Small intestine (tissue), 7 donors: ENCODE measurements at regions not wholly inside any gene's neighbourhood (a gene's known extent, or its start where the extent isn't known, plus 50 kb on each side); places are given as distances from the start of the nearest gene placed in this dataset.

Source experiments
- DNase-seq, 2 donors: peaks; one replicate each; pipeline versions ENCODE4 v3.0.0 to v3.0.0-alpha.2; 2013
- FAIRE-seq: peaks from 2 replicates; lab custom pipeline; 2012; peaks lifted over from hg19 to GRCh38; lab: Jason Lieb, UNC
- H3K27ac ChIP-seq, 3 donors: one replicate each; pipeline ENCODE4 v1.5.1; 2013; ENCODE audit warnings: low read length in 2 of 3, mild to moderate bottlenecking in 2 of 3, control low read depth in 1 of 3, inconsistent platforms in 1 of 3, low read depth in 1 of 3, moderate library complexity in 1 of 3
- H3K27me3 ChIP-seq, 3 donors: one replicate each; pipeline ENCODE4 v1.6.1; 2013; ENCODE audit warnings: low read length in 3 of 3, inconsistent platforms in 1 of 3; ENCODE audit not compliant: control insufficient read depth in 3 of 3, insufficient read depth in 3 of 3
- H3K36me3 ChIP-seq, 3 donors: one replicate each; pipeline ENCODE4 v1.6.1; 2013; ENCODE audit warnings: low read length in 3 of 3, inconsistent platforms in 1 of 3, low read depth in 1 of 3, mild to moderate bottlenecking in 1 of 3, moderate library complexity in 1 of 3; ENCODE audit not compliant: control insufficient read depth in 3 of 3, insufficient read depth in 2 of 3
- H3K4me1 ChIP-seq, 3 donors: one replicate each; pipeline ENCODE4 v1.6.1; 2013; ENCODE audit warnings: low read length in 2 of 3, inconsistent platforms in 1 of 3, low read depth in 1 of 3, mild to moderate bottlenecking in 1 of 3, moderate library complexity in 1 of 3; ENCODE audit not compliant: control insufficient read depth in 3 of 3, insufficient read depth in 2 of 3
- H3K4me3 ChIP-seq, 3 donors: one replicate each; pipeline ENCODE4 v1.5.1; 2013; ENCODE audit warnings: low read length in 3 of 3, control low read depth in 1 of 3, inconsistent platforms in 1 of 3, low read depth in 1 of 3, mild to moderate bottlenecking in 1 of 3, moderate library complexity in 1 of 3
- H3K9me3 ChIP-seq, 2 donors: one replicate each; pipeline ENCODE4 v1.6.1; 2013; ENCODE audit warnings: low read depth in 1 of 2, low read length in 1 of 2; ENCODE audit not compliant: control insufficient read depth in 2 of 2, insufficient read depth in 1 of 2
- WGBS, 3 donors: extraction: QIAGEN DNeasy Blood & Tissue Kit; methylation state at CpG; one replicate each; pipeline ENCODE4 v1.1.7; 2013; 5-methylcytosine and 5-hydroxymethylcytosine counted together
- donor health status: healthy with polysubstance abuse.
- donor health status: control.
- donor health status: control.
- donor health status: Bipolar disorder and iron deficiency.
- donor health status: healthy.

DNA sequence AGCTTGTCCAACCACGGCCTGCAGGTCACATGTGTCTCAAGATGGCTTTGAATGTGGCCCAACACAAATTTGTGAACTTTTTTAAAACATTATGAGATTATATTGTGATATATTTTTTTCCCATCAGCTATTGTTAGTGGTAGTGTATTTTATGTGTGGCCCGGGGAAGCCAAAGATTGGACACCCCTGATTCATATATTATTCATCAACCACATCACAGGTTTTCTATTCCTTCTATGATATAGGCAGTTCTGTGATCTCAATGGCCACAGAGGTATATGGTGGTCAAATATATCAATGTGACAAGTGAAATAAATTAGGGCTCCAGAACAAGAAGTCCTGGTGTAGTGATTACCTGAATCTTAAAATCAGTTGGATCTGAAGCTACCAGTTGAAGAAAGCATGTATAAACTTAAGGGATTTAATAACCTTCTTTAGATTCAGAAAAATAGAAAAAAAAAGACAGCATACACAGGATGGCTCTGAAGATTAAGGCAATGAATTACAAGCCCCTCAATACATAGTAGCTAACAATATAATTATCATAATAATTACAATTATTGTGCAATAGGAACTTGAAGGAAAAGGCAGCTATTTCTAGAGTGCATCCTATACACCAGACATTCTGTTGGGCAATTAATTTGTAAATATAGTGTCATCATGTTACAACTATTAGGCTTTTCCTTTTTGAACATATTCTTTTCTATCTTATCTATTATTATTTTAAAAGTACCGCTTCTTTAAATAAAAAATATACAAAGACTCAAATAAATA is 530.4 kb upstream of the PTPRD start:
- H3K27ac ChIP-seq, result no peak overlapping the region
- H3K4me1 ChIP-seq, result no peaks in the 10 kb centered on the region
- FAIRE-seq (no peak), DNase-seq (no peak)
- WGBS, 3 donors, result 62 to 68% (median 66%) methylated on average over 3 of the region's 3 CpGs
- no peak overlapping the region for H3K4me3 ChIP-seq
- no peaks in the 10 kb centered on the region for H3K27me3 ChIP-seq
- no peaks in the 10 kb centered on the region for H3K36me3 ChIP-seq
- peaks cover 0 to 1% of the 10 kb centered on the region in 2 donors for H3K9me3 ChIP-seq

DNA sequence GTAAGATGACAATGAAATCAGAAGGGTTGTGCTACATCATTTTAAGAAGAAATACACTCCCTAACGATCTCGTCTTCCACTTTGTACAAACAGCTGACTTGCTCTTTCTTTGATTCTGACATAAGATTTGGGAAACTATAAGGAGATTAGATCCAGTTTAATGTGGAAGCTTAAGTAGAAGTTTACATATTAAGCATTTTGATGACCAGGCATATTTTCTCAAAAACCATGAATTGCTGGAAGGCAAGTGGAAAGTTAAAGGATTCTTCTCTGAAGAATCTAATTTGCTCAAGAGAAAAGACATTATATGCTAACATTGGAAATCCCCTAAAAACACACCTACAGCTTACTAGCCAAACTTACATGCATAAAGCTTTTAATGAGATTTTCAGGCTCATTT is 531.9 kb upstream of the PTPRD start:
- WGBS, 3 donors, result 70 to 89% (median 81%) methylated on average over 2 of the region's 2 CpGs
- Histone ChIP-seq H3K27me3 (no peaks in the 10 kb centered on the region), H3K27ac (no peak overlapping the region), H3K9me3 (peaks cover 0 to 1% of the 10 kb centered on the region in 2 donors), H3K4me3 (no peak overlapping the region), H3K4me1 (no peaks in the 10 kb centered on the region), H3K36me3 (no peaks in the 10 kb centered on the region)
- FAIRE-seq, result no peak
- no peak for DNase-seq

DNA sequence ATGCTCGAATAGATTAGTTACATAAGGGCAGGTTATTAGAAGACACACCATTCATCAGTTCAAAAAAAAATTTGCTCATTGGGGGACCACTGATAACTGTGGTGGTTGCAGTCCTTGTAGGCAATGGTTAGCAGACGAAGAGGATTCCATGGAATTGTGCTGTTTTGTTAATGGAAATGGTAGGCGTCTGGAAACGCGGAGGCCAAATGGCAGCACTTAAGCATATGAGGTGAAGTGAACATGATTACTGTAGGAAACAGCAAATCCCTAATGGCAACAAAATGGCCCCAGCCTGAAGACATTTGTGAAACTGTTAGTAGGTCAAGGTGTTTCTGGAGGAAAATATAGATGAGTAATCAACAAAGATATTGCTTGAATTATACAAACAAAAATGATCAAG is 535.4 kb upstream of the PTPRD start:
- Histone ChIP-seq H3K27ac (no peak overlapping the region), H3K4me3 (no peak overlapping the region), H3K27me3 (no peaks in the 10 kb centered on the region), H3K4me1 (no peaks in the 10 kb centered on the region), H3K9me3 (no peaks in the 10 kb centered on the region), H3K36me3 (no peaks in the 10 kb centered on the region)
- FAIRE-seq, result no peak
- DNase-seq, result no peak
- 85 to 90% (median 88%) methylated on average over 5 of the region's 5 CpGs for WGBS, 3 donors

DNA sequence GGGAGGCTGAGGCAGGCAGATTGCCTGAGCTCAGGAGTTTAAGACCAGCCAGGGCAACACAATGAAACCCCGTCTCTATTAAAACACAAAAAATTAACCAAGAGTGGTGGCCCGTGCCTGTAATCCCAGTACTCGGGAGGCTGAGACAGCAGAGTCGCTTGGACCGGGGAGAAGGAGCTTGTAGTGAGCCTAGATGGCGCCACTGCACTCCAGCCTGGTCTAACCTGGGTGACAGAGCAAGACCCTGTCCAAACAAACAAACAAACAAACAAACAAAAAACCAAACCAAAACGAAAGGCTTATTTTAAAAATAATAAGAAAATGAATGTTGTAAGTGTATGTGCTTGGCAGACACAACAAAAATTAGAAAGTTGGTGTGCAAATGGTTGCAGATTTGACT is 536.3 kb upstream of the PTPRD start:
- Histone ChIP-seq H3K4me1 (no peaks in the 10 kb centered on the region), H3K36me3 (no peaks in the 10 kb centered on the region), H3K9me3 (no peaks in the 10 kb centered on the region), H3K27me3 (no peaks in the 10 kb centered on the region), H3K4me3 (no peak overlapping the region), H3K27ac (no peak overlapping the region)
- WGBS, 3 donors, result 60 to 65% (median 63%) methylated on average over 7 of the region's 7 CpGs
- DNase-seq (no peak), FAIRE-seq (no peak)

DNA sequence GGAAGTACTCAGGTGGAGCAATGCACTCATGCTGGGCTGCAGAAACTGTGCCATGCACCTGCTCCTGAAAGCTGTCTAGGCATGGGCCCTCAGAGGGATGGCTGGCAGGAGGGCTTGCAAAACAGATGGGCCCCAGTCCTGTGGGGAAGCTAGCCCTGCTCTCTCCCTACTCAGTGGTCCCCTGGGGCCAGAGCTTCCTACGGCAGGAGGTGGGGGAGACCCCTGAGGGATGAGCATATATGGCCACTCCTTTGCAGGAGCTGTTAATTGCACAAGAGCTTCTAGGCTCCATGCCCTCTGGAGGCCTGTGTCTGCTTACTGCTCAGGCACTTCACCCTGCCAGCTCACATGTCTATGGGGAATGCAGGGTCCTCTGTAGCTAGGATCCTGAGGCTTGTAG is 545.3 kb upstream of the PTPRD start:
- peaks cover 2 to 12% of the 10 kb centered on the region in 2 donors for H3K9me3 ChIP-seq
- H3K27ac ChIP-seq, result no peak overlapping the region
- FAIRE-seq, result no peak
- no peaks in the 10 kb centered on the region for H3K4me1 ChIP-seq
- H3K36me3 ChIP-seq, result no peaks in the 10 kb centered on the region
- DNase-seq, result no peak
- no peaks in the 10 kb centered on the region for H3K27me3 ChIP-seq
- no peak overlapping the region for H3K4me3 ChIP-seq
- WGBS, 3 donors, result 71 to 83% (median 80%) methylated on average over 1 of the region's 1 CpG

DNA sequence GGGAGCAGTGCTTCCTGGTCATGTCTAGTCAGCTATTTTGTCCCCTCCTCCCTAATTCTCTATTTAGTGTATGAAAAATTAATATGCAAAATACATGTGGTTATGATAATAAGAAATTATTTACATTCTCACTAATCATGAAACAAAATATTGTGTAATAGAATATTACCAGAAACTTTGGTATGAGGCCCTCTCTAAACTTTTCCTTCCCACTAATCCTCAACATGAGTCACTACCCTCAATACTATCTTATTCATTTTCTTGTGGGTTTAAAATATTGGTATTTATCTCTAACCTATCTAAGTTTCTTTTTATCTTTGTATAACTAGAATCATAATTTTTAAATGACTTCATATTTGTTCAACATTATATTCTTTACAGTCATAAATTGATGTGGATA is 545.9 kb upstream of the PTPRD start:
- no peak overlapping the region for H3K4me3 ChIP-seq
- FAIRE-seq (no peak), DNase-seq (no peak)
- H3K27ac ChIP-seq, result no peak overlapping the region
- peaks cover 2 to 14% of the 10 kb centered on the region in 2 donors for H3K9me3 ChIP-seq
- H3K4me1 ChIP-seq, result no peaks in the 10 kb centered on the region
- no peaks in the 10 kb centered on the region for H3K27me3 ChIP-seq
- H3K36me3 ChIP-seq, result no peaks in the 10 kb centered on the region

DNA sequence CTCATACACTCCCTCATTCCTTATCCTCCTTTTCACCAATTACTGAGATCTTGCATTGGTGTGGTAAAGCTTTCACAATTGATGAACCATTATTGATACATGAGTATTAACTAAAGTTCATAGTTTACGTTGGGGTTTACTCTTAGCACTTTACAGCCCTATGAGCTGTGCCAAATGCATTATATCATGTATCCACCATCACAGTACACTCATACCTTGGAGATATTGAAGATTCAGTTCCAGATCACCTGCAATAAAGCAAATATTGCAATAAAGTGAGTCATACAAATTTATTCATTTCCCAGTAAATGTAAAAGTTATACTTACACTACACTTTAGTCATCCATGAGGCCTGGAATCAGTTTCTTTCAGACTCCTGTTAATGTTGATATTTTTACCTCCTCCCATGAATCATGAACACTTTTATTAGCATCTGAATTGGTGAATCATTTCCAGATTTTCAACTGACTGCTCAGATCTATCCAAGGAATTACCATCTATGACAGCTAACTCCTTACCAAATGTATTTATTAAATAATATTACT is 546.6 kb upstream of the PTPRD start:
- FAIRE-seq, result no peak
- Histone ChIP-seq H3K9me3 (peaks cover 2 to 14% of the 10 kb centered on the region in 2 donors), H3K4me3 (no peak overlapping the region), H3K36me3 (no peaks in the 10 kb centered on the region), H3K27me3 (no peaks in the 10 kb centered on the region), H3K4me1 (no peaks in the 10 kb centered on the region), H3K27ac (no peak overlapping the region)
- no peak for DNase-seq
- WGBS, 3 donors, result 32 to 71% (median 39%) methylated on average over 1 of the region's 1 CpG

DNA sequence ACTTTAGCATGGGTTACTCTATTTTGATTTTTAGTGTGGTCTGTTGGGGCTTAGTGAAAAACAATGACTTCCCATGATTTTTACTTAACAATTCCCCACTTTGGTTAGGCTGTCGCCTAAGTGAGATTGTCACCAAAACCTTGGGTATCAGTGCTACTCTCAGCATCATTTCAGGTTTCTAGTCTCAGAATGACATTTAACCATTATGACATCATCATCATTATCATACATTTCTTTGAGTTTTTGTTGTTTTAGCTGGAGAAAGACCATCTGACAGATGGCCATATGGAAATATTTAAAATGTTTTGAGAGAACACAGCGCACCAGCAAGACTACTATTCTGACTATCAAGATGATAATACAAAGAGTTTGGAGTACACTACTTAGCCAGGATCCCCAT is 551.0 kb upstream of the PTPRD start:
- H3K36me3 ChIP-seq, result no peaks in the 10 kb centered on the region
- no peak overlapping the region for H3K4me3 ChIP-seq
- H3K27me3 ChIP-seq, result no peaks in the 10 kb centered on the region
- H3K9me3 ChIP-seq, result peaks cover 3 to 7% of the 10 kb centered on the region in 2 donors
- 88 to 95% (median 93%) methylated on average over 2 of the region's 2 CpGs for WGBS, 3 donors
- FAIRE-seq (no peak), DNase-seq (no peak)
- H3K27ac ChIP-seq, result no peak overlapping the region
- no peaks in the 10 kb centered on the region for H3K4me1 ChIP-seq

DNA sequence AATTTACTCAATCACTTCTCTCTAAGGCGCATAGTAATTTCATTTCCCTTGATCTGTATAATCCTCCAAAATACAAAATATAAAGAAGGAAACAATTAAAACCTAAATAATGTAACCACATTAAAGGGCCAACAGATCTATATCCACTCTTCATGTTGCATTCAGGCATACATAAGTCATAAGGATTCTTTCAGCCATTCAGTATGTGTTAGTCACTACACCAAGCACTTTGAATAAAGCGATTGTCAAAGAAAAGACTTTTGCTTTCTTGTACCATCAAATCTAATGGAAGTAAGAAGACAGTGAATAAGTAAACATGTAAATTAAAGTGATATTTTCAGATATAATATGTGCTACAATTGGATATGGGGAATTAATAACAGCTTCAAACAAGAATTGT is 569.2 kb upstream of the PTPRD start:
- Histone ChIP-seq H3K27me3 (no peaks in the 10 kb centered on the region), H3K4me1 (no peaks in the 10 kb centered on the region), H3K4me3 (no peak overlapping the region), H3K36me3 (no peaks in the 10 kb centered on the region), H3K27ac (no peak overlapping the region), H3K9me3 (peaks cover 0 to 3% of the 10 kb centered on the region in 2 donors)
- DNase-seq (no peak), FAIRE-seq (no peak)
- WGBS, 3 donors, result 80 to 91% (median 84%) methylated on average over 2 of the region's 2 CpGs
